ENCODE measurements at regions not wholly inside any gene's neighbourhood (a gene's known extent, or its start where the extent isn't known, plus 50 kb on each side); places are given as distances from the start of the nearest gene placed in this dataset.

DNA sequence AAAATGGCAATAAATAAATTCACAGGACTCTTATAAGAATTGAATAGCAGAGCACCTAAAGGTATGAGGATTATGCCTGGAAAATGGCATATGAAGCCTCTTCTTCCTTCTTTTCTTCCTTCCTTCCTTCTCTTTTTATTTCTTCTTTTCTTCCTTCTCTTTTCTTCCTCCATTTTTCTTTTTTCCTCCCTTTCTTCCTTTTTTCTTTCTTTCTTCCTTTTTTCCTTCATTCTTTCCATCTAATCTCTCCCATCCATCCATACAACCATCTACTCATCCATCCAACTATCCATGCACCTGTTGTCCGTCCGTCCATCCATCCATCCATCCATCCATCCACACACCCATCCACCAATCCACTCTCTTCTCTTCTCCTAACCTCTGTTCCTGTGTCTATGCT is 173.8 kb downstream of the TBX5 start:
- Histone ChIP-seq H4K20me1 (ENCODE audit: control insufficient read depth, insufficient read depth, insufficient read length) (no peaks in the 10 kb centered on the region), H3K4ac (ENCODE audit: low read depth, low read length) (no peak overlapping the region), H2BK5ac (ENCODE audit: insufficient read length, low read length) (no peak overlapping the region), H2AK5ac (ENCODE audit: insufficient read length, low read length) (no peak overlapping the region), H2BK120ac (ENCODE audit: low read depth, low read length, poor library complexity, severe bottlenecking) (no peak overlapping the region), H2AFZ (ENCODE audit: low read length) (no peak overlapping the region), H4K8ac (replicated peaks; ENCODE audit: insufficient read length, low read depth, low read length) (no peak overlapping the region), H3K56ac (ENCODE audit: insufficient read length, low read depth, low read length) (no peak overlapping the region), H4K5ac (ENCODE audit: insufficient read length, low read depth, low read length) (no peak overlapping the region), H3K18ac (ENCODE audit: insufficient read length, low read depth, low read length) (no peak overlapping the region), H3K9ac (ENCODE audit: extremely low read depth, insufficient read length, low read length) (no peak overlapping the region), H3K79me1 (ENCODE audit: insufficient read depth, low read depth, low read length, poor library complexity, severe bottlenecking) (no peaks in the 10 kb centered on the region), H3K4me1 (ENCODE audit: insufficient read depth, low read length) (no peaks in the 10 kb centered on the region), H4K91ac (ENCODE audit: insufficient read length, low read depth, low read length) (no peak overlapping the region), H3K23ac (ENCODE audit: insufficient read length, low read depth, low read length) (no peak overlapping the region), H3K14ac (ENCODE audit: insufficient read depth, low read length) (no peak overlapping the region), H2BK15ac (ENCODE audit: low read depth, low read length) (no peak overlapping the region), H3K23me2 (ENCODE audit: insufficient read length, low read depth, low read length, poor library complexity, severe bottlenecking) (no peaks in the 10 kb centered on the region), H3T11ph (ENCODE audit: low read length) (no peak overlapping the region), H3K9me3 (ENCODE audit: control insufficient read depth, low read depth, low read length) (no peaks in the 10 kb centered on the region), H2BK20ac (ENCODE audit: low read depth, low read length, poor library complexity, severe bottlenecking) (no peak overlapping the region), H2BK12ac (ENCODE audit: insufficient read length, low read depth, low read length) (no peak overlapping the region), H3K79me2 (ENCODE audit: insufficient read depth, low read length) (no peaks in the 10 kb centered on the region), H3K27me3 (ENCODE audit: insufficient read depth, low read length) (no peaks in the 10 kb centered on the region), H3K4me2 (ENCODE audit: insufficient read depth, insufficient read length, low read length) (no peak overlapping the region), H3K27ac (ENCODE audit: insufficient read length, low read depth, low read length) (no peak overlapping the region)
- Mint-ChIP-seq H3K36me3 (ENCODE audit: insufficient read depth in 1 of 3, low read depth in 3 of 3) (no peaks in the 10 kb centered on the region), H3K27ac (no peak overlapping the region), H3K27me3 (ENCODE audit: low read depth) (peaks cover 1% of the 10 kb centered on the region), H3K9me3 (no peaks in the 10 kb centered on the region), H3K4me3 (no peak overlapping the region), H3K4me1 (peaks cover 0 to 5% of the 10 kb centered on the region in 2 experiments; a peak in 3 of 4 replicates)
- WGBS (ENCODE audit: extremely low coverage, insufficient read length, low lambda C conversion rate): 100% methylated on average over 2 of the region's 2 CpGs
- DNase-seq: no peak
- TF ChIP-seq CTCF (conservative IDR thresholded peaks at IDR 0.05): no peak
